ENCODE measurements at regions not wholly inside any gene's neighbourhood (a gene's known extent, or its start where the extent isn't known, plus 50 kb on each side); places are given as distances from the start of the nearest gene placed in this dataset.

GRCh38 chr2:146908776-146909175 is 936.1 kb upstream of the ACVR2A start:
- TF ChIP-seq EZH2phosphoT487 (IDR thresholded peaks at IDR 0.05; ENCODE audit: borderline replicate concordance, low read length) (no peak), CTCF (conservative IDR thresholded peaks at IDR 0.05; ENCODE audit: low read depth, low read length) (no peak)

Measured in PC-3 (cell line).